ENCODE measurements at regions not wholly inside any gene's neighbourhood (a gene's known extent, or its start where the extent isn't known, plus 50 kb on each side); places are given as distances from the start of the nearest gene placed in this dataset.

GRCh38 chr2:866009-866680 lies 84.5 kb upstream of the SNTG2 start:
- TF ChIP-seq, protein P1, sequence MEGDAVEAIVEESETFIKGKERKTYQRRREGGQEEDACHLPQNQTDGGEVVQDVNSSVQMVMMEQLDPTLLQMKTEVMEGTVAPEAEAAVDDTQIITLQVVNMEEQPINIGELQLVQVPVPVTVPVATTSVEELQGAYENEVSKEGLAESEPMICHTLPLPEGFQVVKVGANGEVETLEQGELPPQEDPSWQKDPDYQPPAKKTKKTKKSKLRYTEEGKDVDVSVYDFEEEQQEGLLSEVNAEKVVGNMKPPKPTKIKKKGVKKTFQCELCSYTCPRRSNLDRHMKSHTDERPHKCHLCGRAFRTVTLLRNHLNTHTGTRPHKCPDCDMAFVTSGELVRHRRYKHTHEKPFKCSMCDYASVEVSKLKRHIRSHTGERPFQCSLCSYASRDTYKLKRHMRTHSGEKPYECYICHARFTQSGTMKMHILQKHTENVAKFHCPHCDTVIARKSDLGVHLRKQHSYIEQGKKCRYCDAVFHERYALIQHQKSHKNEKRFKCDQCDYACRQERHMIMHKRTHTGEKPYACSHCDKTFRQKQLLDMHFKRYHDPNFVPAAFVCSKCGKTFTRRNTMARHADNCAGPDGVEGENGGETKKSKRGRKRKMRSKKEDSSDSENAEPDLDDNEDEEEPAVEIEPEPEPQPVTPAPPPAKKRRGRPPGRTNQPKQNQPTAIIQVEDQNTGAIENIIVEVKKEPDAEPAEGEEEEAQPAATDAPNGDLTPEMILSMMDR (IDR thresholded peaks at IDR 0.05; ENCODE audit: low read length) = no peak
- TF ChIP-seq EZH2 (optimal IDR thresholded peaks at IDR 0.05; ENCODE audit: low read depth, low read length) = no peak

All from MM.1S (cell line).